MG63 (cell line): ENCODE measurements at regions not wholly inside any gene's neighbourhood (a gene's known extent, or its start where the extent isn't known, plus 50 kb on each side); places are given as distances from the start of the nearest gene placed in this dataset.
"Not testable (repeated sequence)": the region's sequence is repeated elsewhere in the genome, so short reads cannot be mapped to it uniquely, and the experiment has no call there.

Source experiments
- DNase-seq: peaks from one replicate; pipeline ENCODE4 v3.0.0-alpha.2; 2020
- H3K27me3 ChIP-seq: fragments of 250-450 bp; sonication (Bioruptor Pico); 2 replicates; pipeline ENCODE4 v1.5.1; 2020; ENCODE audit warnings: mild to moderate bottlenecking, moderate library complexity
- H3K36me3 ChIP-seq: fragments of 250-450 bp; sonication (Bioruptor Pico); 2 replicates; pipeline ENCODE4 v1.5.1; 2020; ENCODE audit warnings: mild to moderate bottlenecking, moderate library complexity
- H3K4me3 ChIP-seq: fragments of 250-450 bp; sonication (Bioruptor Pico); 2 replicates; pipeline ENCODE4 v1.5.1; 2020; ENCODE audit warnings: mild to moderate bottlenecking, moderate library complexity
- H3K9me3 ChIP-seq: fragments of 250-450 bp; sonication (Bioruptor Pico); 2 replicates; pipeline ENCODE4 v1.5.1; 2020; ENCODE audit warnings: mild to moderate bottlenecking, moderate library complexity

GRCh38 chr13:97774391-97775100 lies 178.9 kb upstream of the IPO5 start:
- not testable (repeated sequence) for H3K36me3 ChIP-seq, H3K9me3 ChIP-seq, H3K4me3 ChIP-seq, H3K27me3 ChIP-seq, DNase-seq

GRCh38 chr13:97780486-97780885 lies 173.0 kb upstream of the IPO5 start:
- DNase-seq = no peak
- Histone ChIP-seq H3K9me3 (no peaks in the 10 kb centered on the region; the same call in 1 of the 2 replicates), H3K4me3 (no peak overlapping the region), H3K27me3 (no peaks in the 10 kb centered on the region; the same call in 1 of the 2 replicates), H3K36me3 (no peaks in the 10 kb centered on the region)

GRCh38 chr13:97781891-97782305 lies 171.6 kb upstream of the IPO5 start:
- no peak overlapping the region for H3K4me3 ChIP-seq
- H3K36me3 ChIP-seq = no peaks in the 10 kb centered on the region
- no peaks in the 10 kb centered on the region; the same call in 1 of the 2 replicates for H3K27me3 ChIP-seq
- peak; percentile 29 for DNase-seq
- H3K9me3 ChIP-seq = no peaks in the 10 kb centered on the region; the same call in 1 of the 2 replicates

- no peak for DNase-seq
- H3K4me3 ChIP-seq = no peak overlapping the region
- H3K27me3 ChIP-seq = no peaks in the 10 kb centered on the region
- no peaks in the 10 kb centered on the region for H3K36me3 ChIP-seq
- peaks cover 7% of the 10 kb centered on the region; the same call in 1 of the 2 replicates for H3K9me3 ChIP-seq
These were observed 167.0 kb upstream of the IPO5 start for GRCh38 chr13:97786510-97786909.

- no peaks in the 10 kb centered on the region for H3K9me3 ChIP-seq
- no peaks in the 10 kb centered on the region for H3K36me3 ChIP-seq
- H3K27me3 ChIP-seq = peaks cover 4% of the 10 kb centered on the region; the same call in 1 of the 2 replicates
- no peak for DNase-seq
- H3K4me3 ChIP-seq = no peak overlapping the region
These were observed 155.9 kb upstream of the IPO5 start for GRCh38 chr13:97797553-97797952.

- H3K36me3 ChIP-seq = no peaks in the 10 kb centered on the region
- H3K9me3 ChIP-seq = no peaks in the 10 kb centered on the region
- H3K4me3 ChIP-seq = no peak overlapping the region
- H3K27me3 ChIP-seq = peaks cover 4% of the 10 kb centered on the region; the same call in 1 of the 2 replicates
- no peak for DNase-seq
These were observed 155.2 kb upstream of the IPO5 start for GRCh38 chr13:97798171-97798821.

GRCh38 chr13:97798836-97799235 lies 154.6 kb upstream of the IPO5 start:
- no peak overlapping the region for H3K4me3 ChIP-seq
- H3K9me3 ChIP-seq = no peaks in the 10 kb centered on the region
- DNase-seq = no peak
- peaks cover 4% of the 10 kb centered on the region; the same call in 1 of the 2 replicates for H3K27me3 ChIP-seq
- H3K36me3 ChIP-seq = no peaks in the 10 kb centered on the region

- Histone ChIP-seq H3K4me3 (no peak overlapping the region), H3K27me3 (0 out of 2 replicates have a peak, but pooled peaks cover 1% of the 10 kb centered on the region), H3K36me3 (no peaks in the 10 kb centered on the region), H3K9me3 (no peaks in the 10 kb centered on the region)
- no peak for DNase-seq
These were observed 151.3 kb upstream of the IPO5 start for GRCh38 chr13:97802213-97802612.

GRCh38 chr13:97809576-97809975 lies 143.9 kb upstream of the IPO5 start:
- DNase-seq = no peak
- Histone ChIP-seq H3K9me3 (peaks cover 2% of the 10 kb centered on the region; the same call in 1 of the 2 replicates), H3K4me3 (no peak overlapping the region), H3K36me3 (no peaks in the 10 kb centered on the region), H3K27me3 (peaks cover 18% of the 10 kb centered on the region)

- Histone ChIP-seq H3K36me3 (no peaks in the 10 kb centered on the region), H3K27me3 (peaks cover 18% of the 10 kb centered on the region), H3K9me3 (peaks cover 2% of the 10 kb centered on the region; the same call in 1 of the 2 replicates), H3K4me3 (no peak overlapping the region)
- no peak for DNase-seq
These were observed 143.3 kb upstream of the IPO5 start for GRCh38 chr13:97810152-97810551.

- DNase-seq = no peak
These were observed 131.1 kb upstream of the IPO5 start for GRCh38 chr13:97822377-97822776.

GRCh38 chr13:97826421-97827012 lies 127.0 kb upstream of the IPO5 start:
- peaks cover 7% of the 10 kb centered on the region for H3K9me3 ChIP-seq
- no peak for DNase-seq
- 0 out of 2 replicates have a peak, but pooled peaks cover 6% of the 10 kb centered on the region for H3K27me3 ChIP-seq
- H3K4me3 ChIP-seq = no peak overlapping the region
- H3K36me3 ChIP-seq = no peaks in the 10 kb centered on the region

More at GRCh38 chr13:97822377-97822776, 131.1 kb upstream of the IPO5 start:
- no peaks in the 10 kb centered on the region for H3K36me3 ChIP-seq
- no peak overlapping the region for H3K4me3 ChIP-seq
- peaks cover 7% of the 10 kb centered on the region for H3K9me3 ChIP-seq
- peaks cover 9% of the 10 kb centered on the region for H3K27me3 ChIP-seq

GRCh38 chr13:97834250-97834649 lies 119.2 kb upstream of the IPO5 start:
- peaks cover 9% of the 10 kb centered on the region for H3K9me3 ChIP-seq
- no peak overlapping the region for H3K4me3 ChIP-seq
- no peaks in the 10 kb centered on the region for H3K36me3 ChIP-seq
- H3K27me3 ChIP-seq = peaks cover 7% of the 10 kb centered on the region; the same call in 1 of the 2 replicates
- no peak for DNase-seq

GRCh38 chr13:97843189-97843588 lies 110.3 kb upstream of the IPO5 start:
- H3K4me3 ChIP-seq = no peak overlapping the region
- H3K9me3 ChIP-seq = no peaks in the 10 kb centered on the region
- H3K27me3 ChIP-seq = peaks cover 21% of the 10 kb centered on the region
- DNase-seq = no peak
- no peaks in the 10 kb centered on the region for H3K36me3 ChIP-seq

- Histone ChIP-seq H3K4me3 (no peak overlapping the region), H3K9me3 (no peaks in the 10 kb centered on the region), H3K27me3 (peaks cover 21% of the 10 kb centered on the region), H3K36me3 (no peaks in the 10 kb centered on the region)
- DNase-seq = no peak
These were observed 109.3 kb upstream of the IPO5 start for GRCh38 chr13:97844151-97844550.

- DNase-seq = no peak
- H3K9me3 ChIP-seq = no peaks in the 10 kb centered on the region; the same call in 1 of the 2 replicates
These were observed 104.6 kb upstream of the IPO5 start for GRCh38 chr13:97848886-97849285.

GRCh38 chr13:97849305-97849704 lies 104.2 kb upstream of the IPO5 start:
- DNase-seq = no peak
- H3K27me3 ChIP-seq = peaks cover 7% of the 10 kb centered on the region; the same call in 1 of the 2 replicates
- H3K9me3 ChIP-seq = no peaks in the 10 kb centered on the region; the same call in 1 of the 2 replicates
- H3K36me3 ChIP-seq = no peaks in the 10 kb centered on the region
- H3K4me3 ChIP-seq = no peak overlapping the region

More at GRCh38 chr13:97848886-97849285, 104.6 kb upstream of the IPO5 start:
- Histone ChIP-seq H3K27me3 (peaks cover 7% of the 10 kb centered on the region; the same call in 1 of the 2 replicates), H3K36me3 (no peaks in the 10 kb centered on the region), H3K4me3 (no peak overlapping the region)
